MM.1S (cell line): ENCODE measurements at regions not wholly inside any gene's neighbourhood (a gene's known extent, or its start where the extent isn't known, plus 50 kb on each side); places are given as distances from the start of the nearest gene placed in this dataset.

Source experiments
- DNase-seq: peaks from one replicate; pipeline ENCODE4 v3.0.0-alpha.2; 2015
- H2AFZ ChIP-seq: fragments of 300-600 bp; sonication (generic); 2 replicates; pipeline ENCODE4 v1.6.0; 2016; ENCODE audit warnings: antibody characterized with exemption, low read length
- H3F3A ChIP-seq: fragments of 300-600 bp; sonication (generic); 2 replicates; pipeline ENCODE4 v1.6.1; 2016; ENCODE audit warnings: mild to moderate bottlenecking, antibody characterized with exemption, low read length, moderate library complexity, mixed read lengths; ENCODE audit not compliant: insufficient read depth
- H3K27ac ChIP-seq: fragments of 300-600 bp; sonication (generic); 2 replicates; pipeline ENCODE4 v1.5.1; 2016; ENCODE audit warnings: mild to moderate bottlenecking, low read length
- H3K27me3 ChIP-seq: fragments of 300-600 bp; sonication (generic); replicated peaks from 2 replicates; pipeline ENCODE4 v1.6.0; 2016; ENCODE audit warnings: low read length; ENCODE audit not compliant: insufficient read depth
- H3K36me3 ChIP-seq: fragments of 300-600 bp; sonication (generic); replicated peaks from 2 replicates; pipeline ENCODE4 v1.6.1; 2016; ENCODE audit warnings: mild to moderate bottlenecking, low read length, mixed read lengths; ENCODE audit not compliant: insufficient read depth
- H3K4me1 ChIP-seq: fragments of 300-600 bp; sonication (generic); 2 replicates; pipeline ENCODE4 v1.6.1; 2016; ENCODE audit warnings: low read length, mixed read lengths
- H3K4me2 ChIP-seq: fragments of 300-600 bp; sonication (generic); 2 replicates; pipeline ENCODE4 v1.6.0; 2016; ENCODE audit warnings: low read depth, low read length
- H3K4me3 ChIP-seq: fragments of 300-600 bp; sonication (generic); 2 replicates; pipeline ENCODE4 v1.5.1; 2016; ENCODE audit warnings: low read length, mixed read lengths
- H3K79me2 ChIP-seq: fragments of 300-600 bp; sonication (generic); 2 replicates; pipeline ENCODE4 v1.6.1; 2016; ENCODE audit warnings: mixed run types, low read length, mixed read lengths
- H3K9ac ChIP-seq: fragments of 300-600 bp; sonication (generic); 2 replicates; pipeline ENCODE4 v1.6.1; 2016; ENCODE audit warnings: low read length, mixed read lengths
- H3K9me2 ChIP-seq: fragments of 300-600 bp; sonication (generic); replicated peaks from 2 replicates; pipeline ENCODE4 v1.6.1; 2016; ENCODE audit warnings: mild to moderate bottlenecking, low read length, mixed read lengths; ENCODE audit not compliant: insufficient read depth
- H3K9me3 ChIP-seq: fragments of 300-600 bp; sonication (generic); replicated peaks from 2 replicates; pipeline ENCODE4 v1.6.1; 2016; ENCODE audit warnings: mild to moderate bottlenecking, low read length, mixed read lengths; ENCODE audit not compliant: insufficient read depth
- H4K20me1 ChIP-seq: fragments of 300-600 bp; sonication (generic); 2 replicates; pipeline ENCODE4 v1.6.1; 2016; ENCODE audit warnings: mild to moderate bottlenecking, low read length, moderate library complexity, mixed read lengths; ENCODE audit not compliant: insufficient read depth
- CTCF ChIP-seq: fragments of 300-600 bp; sonication (generic); IDR thresholded peaks from 2 replicates; pipeline ENCODE4 v1.5.1; 2016; ENCODE audit warnings: antibody characterized with exemption, low read length, mixed read lengths
- EZH2 ChIP-seq: fragments of 300-600 bp; sonication (generic); optimal IDR thresholded peaks from 2 replicates; pipeline ENCODE3; 2017; ENCODE audit warnings: low read depth, mild to moderate bottlenecking, antibody characterized with exemption, low read length, mixed read lengths
- EZH2phosphoT487 ChIP-seq: fragments of 300-600 bp; sonication (generic); IDR thresholded peaks from 2 replicates; pipeline ENCODE4 v1.6.1; 2018; ENCODE audit warnings: antibody characterized with exemption, low read length

- H3K9ac ChIP-seq = no peak overlapping the region
- no peaks in the 10 kb centered on the region for H3F3A ChIP-seq
- H4K20me1 ChIP-seq = no peaks in the 10 kb centered on the region
- no peaks in the 10 kb centered on the region for H3K4me1 ChIP-seq
- H3K79me2 ChIP-seq = no peaks in the 10 kb centered on the region
- no peaks in the 10 kb centered on the region for H3K36me3 ChIP-seq
- DNase-seq = no peak
- H3K4me2 ChIP-seq = no peak overlapping the region
- no peaks in the 10 kb centered on the region for H3K9me3 ChIP-seq
- H3K9me2 ChIP-seq = no peaks in the 10 kb centered on the region
- H2AFZ ChIP-seq = no peak overlapping the region
- no peak for TF ChIP-seq EZH2phosphoT487
- no peak for TF ChIP-seq CTCF
- TF ChIP-seq EZH2 = no peak
- H3K4me3 ChIP-seq = no peak overlapping the region
- H3K27ac ChIP-seq = no peak overlapping the region
- H3K27me3 ChIP-seq = no peaks in the 10 kb centered on the region
Measured at GRCh38 chr20:22954661-22955060, 80.5 kb upstream of the SSTR4 start.

DNA sequence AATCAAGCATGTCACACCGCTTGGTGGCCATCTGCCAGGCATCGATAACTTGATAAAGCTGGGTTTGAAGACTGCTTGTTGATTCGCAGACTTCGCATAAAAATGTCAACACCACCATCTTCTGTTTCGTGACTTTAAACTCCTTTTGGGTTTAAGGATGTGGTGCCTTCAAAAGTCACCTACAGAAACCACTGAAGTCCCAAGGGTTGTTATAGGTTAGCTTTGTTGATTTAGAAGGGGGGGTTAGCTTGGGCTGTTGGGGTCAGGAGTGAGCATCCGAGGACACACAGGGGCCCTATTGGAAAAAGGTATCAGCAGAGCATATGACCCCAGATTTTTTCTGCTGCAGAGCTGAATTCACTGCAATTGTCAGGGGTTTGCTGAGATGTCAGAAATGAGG, 76.7 kb upstream of the SSTR4 start:
- H3K36me3 ChIP-seq = no peaks in the 10 kb centered on the region
- TF ChIP-seq CTCF = no peak
- TF ChIP-seq EZH2phosphoT487 = no peak
- no peak for TF ChIP-seq EZH2
- no peaks in the 10 kb centered on the region for H3K4me1 ChIP-seq

DNA sequence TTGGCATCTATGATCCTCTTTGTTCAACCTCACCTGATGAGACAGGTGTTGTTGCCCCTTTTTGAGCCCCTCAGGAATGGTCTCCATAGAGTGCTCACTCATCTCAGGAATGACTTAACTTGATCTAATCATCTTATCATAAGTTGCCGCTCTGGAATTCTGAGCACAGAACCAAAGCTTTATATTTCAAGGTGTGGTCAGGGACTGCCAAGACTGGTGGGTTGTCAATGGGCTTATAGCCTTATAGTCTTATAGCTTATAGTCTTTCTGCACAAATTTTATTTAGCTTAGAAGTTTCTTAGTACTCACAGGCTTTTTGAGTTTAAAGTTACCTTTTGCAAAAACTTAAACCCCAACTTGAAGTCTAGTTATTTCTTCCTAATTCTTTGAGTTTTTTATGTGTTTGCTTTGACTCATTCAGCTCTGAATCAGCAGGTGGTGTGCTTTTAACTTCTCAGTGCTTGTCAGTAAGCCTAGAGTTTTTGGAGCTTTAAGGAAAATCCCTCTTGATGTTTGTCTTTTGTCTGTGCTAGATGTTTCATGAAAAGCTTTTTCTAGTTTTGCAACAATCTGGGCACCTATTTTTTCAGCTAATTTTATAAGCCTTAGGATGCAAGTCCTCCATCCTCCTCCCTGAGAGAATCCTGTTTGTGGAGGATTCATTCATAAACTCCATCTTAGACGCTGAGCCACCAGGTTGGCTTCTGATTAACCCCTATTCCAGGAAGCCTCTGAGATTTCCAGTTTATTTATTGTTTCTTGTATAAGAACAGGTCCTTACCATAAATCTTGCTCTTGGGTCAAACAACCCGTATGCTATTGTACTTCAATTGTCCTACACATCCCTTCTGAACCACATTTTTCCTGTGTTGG, 72.3 kb upstream of the SSTR4 start:
- H3K36me3 ChIP-seq = no peaks in the 10 kb centered on the region
- H3K27ac ChIP-seq = no peak overlapping the region
- no peak for TF ChIP-seq CTCF
- TF ChIP-seq EZH2 = no peak
- no peak for TF ChIP-seq EZH2phosphoT487
- no peaks in the 10 kb centered on the region for H4K20me1 ChIP-seq
- DNase-seq = no peak
- H3F3A ChIP-seq = no peaks in the 10 kb centered on the region
- no peak overlapping the region for H3K4me3 ChIP-seq
- H2AFZ ChIP-seq = no peak overlapping the region
- H3K9ac ChIP-seq = no peak overlapping the region
- no peaks in the 10 kb centered on the region for H3K9me2 ChIP-seq
- no peak overlapping the region for H3K4me2 ChIP-seq
- no peaks in the 10 kb centered on the region for H3K4me1 ChIP-seq
- no peaks in the 10 kb centered on the region for H3K79me2 ChIP-seq
- H3K9me3 ChIP-seq = no peaks in the 10 kb centered on the region
- no peaks in the 10 kb centered on the region for H3K27me3 ChIP-seq

More for the DNA sequence above, 76.7 kb upstream of the SSTR4 start:
- Histone ChIP-seq H3K4me2 (no peak overlapping the region), H3K4me3 (no peak overlapping the region), H4K20me1 (no peaks in the 10 kb centered on the region), H3K9ac (no peak overlapping the region), H3K9me3 (no peaks in the 10 kb centered on the region), H3K27me3 (no peaks in the 10 kb centered on the region), H3K9me2 (no peaks in the 10 kb centered on the region), H2AFZ (no peak overlapping the region), H3K27ac (no peak overlapping the region), H3F3A (no peaks in the 10 kb centered on the region), H3K79me2 (no peaks in the 10 kb centered on the region)
- DNase-seq = no peak
